GM20431 (cell line): ENCODE measurements at regions not wholly inside any gene's neighbourhood (a gene's known extent, or its start where the extent isn't known, plus 50 kb on each side); places are given as distances from the start of the nearest gene placed in this dataset.
"Not testable (repeated sequence)": the region's sequence is repeated elsewhere in the genome, so short reads cannot be mapped to it uniquely, and the experiment has no call there.

Experiments used
- in situ Hi-C: fragments of 300-500 bp; cut with MseI, MboI; formaldehyde crosslinking; loops from one replicate; pipeline ENCODE4 v1.15.0; 2020; ENCODE audit warnings: low sequenced_read_pairs; ENCODE audit not compliant: unreplicated experiment

DNA sequence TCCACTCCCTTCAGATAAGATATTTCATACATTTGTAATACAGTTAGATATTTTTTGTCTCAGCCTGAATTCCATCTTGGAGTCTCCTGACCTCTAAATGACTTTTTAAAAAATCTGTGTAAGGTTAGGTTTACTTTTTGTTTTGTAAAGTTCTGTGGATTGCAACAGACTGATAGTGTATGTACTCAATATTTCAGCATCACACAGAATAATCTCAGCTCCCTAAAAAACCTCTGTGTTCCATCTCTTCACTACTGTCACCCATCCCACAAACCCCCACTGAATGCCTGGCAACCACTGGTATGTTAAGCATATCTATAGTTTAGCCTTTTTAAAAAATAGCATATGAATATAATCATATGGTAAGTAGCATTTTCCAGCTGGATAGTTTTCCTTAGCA, 951.1 kb upstream of the ADAMTS5 start:
- in situ Hi-C loops, result not testable (repeated sequence)

DNA sequence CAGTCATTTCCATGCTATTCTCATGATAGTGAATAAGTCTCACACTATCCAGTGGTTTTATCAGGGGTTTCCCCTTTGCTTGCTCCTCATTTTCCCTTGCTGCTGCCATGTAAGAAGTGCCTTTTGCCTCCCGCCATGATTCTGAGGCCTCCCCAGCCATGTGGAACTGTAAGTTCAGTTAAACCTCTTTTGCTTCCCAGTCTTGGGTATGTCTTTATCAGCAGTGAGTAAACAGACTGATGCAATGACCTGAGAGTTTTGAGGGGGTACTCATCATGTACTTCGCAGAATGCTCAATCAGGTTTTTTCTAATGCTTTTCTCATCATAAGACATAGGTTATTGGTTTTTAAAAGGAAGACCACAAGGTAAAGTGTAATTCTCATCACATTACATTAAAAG, 949.4 kb upstream of the ADAMTS5 start:
- in situ Hi-C loops, result not testable (repeated sequence)

DNA sequence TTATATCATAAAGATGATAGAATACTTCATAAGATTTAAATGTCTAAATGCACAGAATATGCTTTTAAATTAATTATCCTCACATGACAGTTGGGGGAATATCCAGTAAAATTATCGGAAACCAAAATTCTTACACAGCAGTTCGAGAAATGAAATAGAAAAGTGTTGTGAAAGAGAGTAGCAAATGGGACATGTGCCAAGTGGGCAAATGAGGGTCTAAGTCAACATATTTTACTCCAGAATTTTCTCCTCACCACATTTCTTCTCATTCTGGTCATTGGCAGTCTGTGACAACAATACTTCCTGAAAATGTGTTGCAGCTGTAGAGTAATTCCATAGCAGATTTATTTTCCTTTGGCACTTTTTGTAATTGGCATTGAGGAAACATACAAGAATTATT, 945.2 kb upstream of the ADAMTS5 start:
- in situ Hi-C loops, result not testable (repeated sequence)

DNA sequence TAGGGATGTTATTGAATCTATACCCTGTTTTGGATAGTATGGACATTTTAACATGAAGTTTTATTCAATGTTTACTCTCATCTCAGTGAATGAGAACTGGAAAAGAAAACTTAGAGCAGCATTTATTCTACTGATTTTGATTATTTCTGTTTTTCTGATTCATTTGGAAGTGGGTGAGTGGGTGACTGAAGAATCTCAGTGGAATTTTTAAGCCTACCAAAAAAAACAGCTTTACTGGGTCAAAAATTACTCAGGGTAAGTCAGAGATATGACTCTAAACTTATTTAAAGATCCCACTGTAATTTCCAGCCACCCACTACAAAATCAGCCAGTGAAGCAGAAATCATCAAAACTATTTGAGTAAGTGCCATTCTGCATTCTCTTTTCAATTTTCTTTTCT, 942.6 kb upstream of the ADAMTS5 start:
- in situ Hi-C loops, result not testable (repeated sequence)

DNA sequence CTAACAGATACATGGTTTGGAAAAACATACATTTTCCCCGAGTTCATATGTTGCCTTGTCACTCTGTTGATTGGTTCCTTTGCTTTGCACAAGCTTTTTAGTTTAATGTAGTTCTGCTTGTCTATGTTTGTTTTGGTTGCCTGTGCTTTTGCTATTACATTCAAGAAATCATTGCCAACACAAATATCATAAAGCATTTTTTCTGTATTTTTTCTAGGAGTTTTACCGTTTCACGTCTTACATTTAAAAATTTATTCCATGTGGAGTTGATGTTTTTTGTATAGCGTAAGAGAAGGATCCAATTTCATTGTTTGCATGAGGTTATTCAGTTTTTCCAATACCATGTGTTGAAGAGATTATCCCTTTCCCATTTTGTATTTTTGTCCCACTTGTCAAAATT, 941.9 kb upstream of the ADAMTS5 start:
- in situ Hi-C loops, result not testable (repeated sequence)

DNA sequence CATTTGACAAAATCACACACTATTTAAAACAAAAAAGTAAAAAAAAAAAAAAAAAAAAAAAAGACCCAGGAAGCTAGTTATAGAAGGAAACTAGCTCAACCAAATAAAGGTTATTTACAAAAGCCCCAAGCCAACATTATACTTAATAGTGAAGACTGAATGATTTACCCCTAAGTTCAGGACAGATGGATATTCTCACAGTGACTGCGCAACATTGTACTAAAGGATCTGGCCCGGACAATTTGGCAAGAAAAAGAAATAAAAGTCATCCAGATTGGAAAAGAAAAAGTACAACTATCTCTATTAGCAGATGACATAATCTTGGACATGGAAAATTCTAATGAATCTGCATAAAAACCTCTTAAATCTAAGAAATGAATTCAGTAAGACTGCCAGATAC, 936.0 kb upstream of the ADAMTS5 start:
- in situ Hi-C loops, result not testable (repeated sequence)

DNA sequence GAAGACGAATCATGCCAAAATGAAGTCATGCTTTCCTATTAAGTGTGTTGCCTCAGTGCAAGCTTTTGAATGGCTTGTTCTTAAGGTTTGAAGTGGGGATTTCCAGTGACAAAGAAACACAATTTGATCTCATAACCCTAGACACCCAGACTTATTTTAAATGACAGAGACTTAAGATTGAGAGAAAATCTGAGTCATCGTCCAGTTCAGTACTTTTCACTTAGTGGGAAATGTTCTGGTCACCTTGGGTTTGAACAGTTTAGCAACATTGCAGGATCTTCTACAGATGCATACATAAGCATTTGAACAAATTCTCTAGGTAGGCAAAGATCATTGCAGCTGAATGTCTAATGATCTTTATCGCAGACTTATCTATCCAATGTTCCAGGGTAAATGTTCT, 926.7 kb upstream of the ADAMTS5 start:
- in situ Hi-C loops, result not testable (repeated sequence)

DNA sequence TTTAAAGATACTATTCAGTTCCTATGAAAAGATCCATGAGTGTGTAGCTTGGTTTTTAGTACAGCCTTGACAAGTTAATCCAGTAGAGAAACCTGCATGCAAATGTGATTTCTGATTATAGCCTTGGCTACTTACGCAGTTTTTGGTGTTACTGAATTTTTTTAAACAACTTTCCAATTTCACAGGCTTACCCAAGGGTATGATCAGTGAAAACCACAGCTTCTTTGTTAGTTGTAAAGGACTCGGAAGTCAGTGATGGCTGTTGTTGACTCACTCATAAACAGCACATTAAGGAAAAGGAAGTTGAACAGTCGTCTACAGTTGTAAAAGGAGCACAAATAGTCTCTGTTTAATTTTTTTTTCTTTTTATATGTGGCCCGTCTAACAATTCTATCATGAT, 924.6 kb upstream of the ADAMTS5 start:
- in situ Hi-C loops, result not testable (repeated sequence)

DNA sequence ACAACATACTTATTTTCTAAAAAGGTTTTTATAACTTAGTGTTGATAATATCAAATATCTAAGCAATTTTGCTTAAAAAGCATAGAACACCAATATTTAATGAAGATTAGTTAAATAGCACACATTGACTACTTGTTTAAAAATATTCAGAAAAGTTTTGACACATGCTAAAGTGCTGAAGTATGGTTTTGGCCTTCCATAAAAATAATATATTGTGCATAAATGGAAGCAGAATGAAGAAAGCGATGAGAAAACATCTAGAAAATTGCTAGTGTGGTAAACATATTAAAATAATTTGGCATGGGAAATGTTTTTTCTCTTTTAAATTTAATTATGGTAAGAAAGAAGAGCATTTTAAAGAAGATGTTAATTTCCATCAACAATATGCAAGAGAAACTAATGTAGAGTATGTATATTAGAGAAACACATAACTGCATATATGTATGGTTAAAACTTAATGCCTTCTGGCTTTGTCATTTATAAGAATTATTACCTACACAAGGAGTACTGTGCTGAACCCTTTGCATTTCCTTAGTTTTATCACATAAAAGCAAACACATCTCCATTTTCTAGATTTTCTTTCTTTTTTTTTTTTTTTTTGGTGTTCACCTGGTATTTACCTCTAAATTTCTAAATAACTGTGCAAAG, 921.0 kb upstream of the ADAMTS5 start:
- in situ Hi-C loops, result not testable (repeated sequence)

DNA sequence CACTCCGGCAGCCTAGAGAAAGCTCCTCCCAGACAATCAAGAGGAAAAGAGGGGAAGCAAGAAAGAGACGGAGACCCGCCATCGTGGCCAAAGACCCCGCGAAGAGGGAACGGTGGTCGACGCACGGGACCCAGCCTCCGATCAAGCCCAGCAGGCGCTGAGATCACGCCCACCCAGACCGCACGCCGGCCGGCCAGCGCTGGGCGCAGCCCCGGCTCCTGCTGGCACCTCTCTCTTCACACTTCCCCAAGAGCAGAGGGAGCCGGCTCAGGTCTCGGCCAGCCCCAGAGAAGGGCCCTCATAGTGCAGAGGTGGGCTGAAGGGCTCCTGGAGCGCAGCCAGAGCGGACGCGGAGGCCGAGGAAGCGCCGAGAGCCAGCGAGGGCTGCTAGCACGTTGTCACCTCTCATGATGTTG, 918.4 kb upstream of the ADAMTS5 start:
- in situ Hi-C loops, result no loop called here

DNA sequence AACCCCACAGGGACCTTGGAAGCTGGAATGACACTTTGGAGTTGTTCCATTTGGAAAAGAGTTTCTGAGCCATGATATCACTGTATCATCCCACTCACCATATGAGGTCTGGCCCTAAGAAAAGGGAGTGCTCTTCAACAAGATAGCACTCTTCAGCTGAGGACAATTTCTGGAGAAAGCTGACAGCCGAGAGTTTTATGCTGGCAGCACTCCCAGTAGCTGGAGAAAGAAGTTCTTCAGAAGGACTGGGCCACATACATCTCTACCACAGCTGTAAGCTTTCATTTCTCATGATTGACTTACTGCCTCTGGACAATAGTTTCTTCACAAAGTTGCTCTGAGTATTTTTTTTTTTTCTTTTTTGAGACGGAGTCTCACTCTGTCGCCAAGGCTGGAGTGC, 914.4 kb upstream of the ADAMTS5 start:
- in situ Hi-C loops, result not testable (repeated sequence)

DNA sequence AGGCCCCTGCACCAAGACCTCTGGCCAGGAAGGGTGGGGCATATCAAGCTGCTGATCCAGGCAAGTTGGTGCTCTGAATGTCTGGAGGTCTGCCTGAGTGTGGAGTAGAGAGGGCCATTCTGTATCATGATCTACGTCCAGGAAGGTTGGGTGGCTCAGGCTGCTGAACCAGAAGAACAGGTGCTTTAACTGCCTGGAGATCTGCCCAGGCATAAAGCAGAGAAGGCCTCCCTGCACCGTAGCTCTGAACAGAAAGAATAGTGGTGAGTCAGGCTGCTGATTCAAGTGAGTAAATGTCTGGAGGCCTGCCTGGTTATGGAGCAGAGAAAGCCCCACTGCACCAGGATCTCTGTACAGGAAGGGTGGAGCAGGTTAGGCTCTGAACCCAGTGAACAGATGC, 905.5 kb upstream of the ADAMTS5 start:
- in situ Hi-C loops, result not testable (repeated sequence)

DNA sequence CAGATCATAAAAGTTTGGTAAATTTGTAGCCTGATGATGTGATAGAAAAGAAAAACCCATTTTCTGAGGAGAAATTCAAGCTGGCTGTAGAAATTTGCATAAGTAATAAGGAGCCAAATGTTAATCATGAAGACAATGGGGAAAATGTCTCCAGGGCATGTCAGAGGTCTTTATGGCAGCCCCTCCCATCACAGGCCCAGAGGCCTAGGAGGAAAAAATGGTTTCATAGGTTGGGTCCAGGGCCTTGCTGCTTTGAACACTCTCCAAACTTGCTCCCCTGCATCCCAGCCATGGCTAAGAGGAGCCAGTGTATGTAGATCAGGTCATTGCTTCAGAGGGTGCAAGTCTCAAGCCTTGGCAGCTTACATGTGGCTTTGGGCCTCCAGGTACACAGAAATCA, 903.9 kb upstream of the ADAMTS5 start:
- in situ Hi-C loops, result not testable (repeated sequence)

DNA sequence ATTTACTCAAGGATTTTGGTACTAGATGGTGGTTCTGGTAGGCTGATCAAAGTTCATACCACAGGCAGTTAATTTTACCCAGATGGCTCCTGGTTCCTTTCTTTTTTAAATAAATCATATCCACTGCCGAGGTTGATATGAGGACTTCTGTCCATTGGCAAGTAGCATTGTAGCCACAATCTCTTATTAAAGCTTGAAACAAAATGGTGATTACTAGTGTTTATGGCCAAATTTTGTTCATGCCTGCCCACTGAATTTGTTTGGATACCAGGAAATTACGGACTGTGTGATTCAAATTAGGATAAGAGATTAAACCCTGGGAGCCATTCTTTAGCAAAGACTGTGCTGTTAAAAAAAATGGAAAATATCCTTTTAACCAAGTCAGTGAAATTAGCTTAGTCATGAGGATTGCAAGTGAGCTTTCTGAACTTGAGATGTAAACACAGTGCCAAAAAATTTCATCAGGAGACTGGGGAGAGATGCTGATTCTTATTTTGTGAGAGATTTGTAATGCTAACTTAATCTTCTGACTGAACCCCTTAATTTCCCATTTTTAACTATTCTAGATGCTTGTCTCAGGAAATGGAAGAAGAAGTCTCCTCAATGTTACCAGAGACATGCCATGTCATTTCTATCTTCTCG, 893.5 kb upstream of the ADAMTS5 start:
- in situ Hi-C loops, result not testable (repeated sequence)

DNA sequence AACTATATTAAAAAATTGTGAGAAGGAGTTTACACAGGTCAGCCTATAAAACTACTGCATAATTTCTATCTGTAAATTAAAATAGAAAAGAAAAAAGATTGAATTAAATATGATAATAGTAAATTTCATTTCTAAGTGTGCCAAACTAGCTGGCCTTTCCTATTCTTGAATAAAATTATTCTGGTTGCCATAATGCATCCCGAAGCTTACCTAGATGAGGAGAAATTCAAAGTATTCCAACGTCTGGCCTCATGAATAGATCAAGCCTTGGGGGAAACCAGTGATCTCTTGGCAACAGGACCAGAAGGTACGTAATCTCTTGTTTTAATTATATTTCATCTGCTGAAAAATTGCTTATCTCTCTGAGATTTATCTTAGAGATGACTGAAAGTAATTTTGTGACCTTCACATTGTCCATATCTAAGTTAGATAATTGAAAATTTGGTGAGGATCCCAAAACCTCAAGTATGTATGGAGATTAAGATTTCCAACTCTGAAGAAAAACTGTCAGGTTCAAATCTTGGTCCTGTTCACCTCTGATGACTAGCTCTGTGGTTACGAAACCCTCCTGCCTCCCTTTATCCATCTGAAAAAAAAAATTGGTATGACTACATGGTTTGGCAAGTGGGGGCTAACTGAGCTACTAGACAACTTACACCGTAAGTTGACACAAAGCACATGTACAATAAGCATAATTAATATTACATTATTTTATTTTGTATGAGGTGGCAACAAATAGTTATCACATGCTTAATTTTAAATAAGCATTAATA, 891.4 kb upstream of the ADAMTS5 start:
- in situ Hi-C loops, result not testable (repeated sequence)

DNA sequence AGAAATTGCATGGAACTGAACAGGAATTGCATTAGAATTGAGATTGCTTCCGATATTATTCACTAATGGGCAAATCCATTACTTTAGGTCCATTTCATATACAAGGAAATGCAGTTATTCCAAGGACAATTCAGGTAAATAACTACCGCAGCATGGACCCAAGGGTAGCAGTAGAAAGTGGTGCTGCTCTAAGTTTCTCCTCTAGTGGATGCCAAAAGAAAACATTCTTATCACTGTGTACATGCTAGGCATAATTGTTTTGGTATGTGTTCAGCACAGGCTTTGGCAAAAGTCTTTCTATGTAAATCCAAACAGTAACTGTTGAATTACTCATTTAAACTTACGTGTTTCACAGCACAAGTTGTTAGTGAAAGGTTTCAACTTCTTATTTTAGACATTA, 890.1 kb upstream of the ADAMTS5 start:
- in situ Hi-C loops, result not testable (repeated sequence)

DNA sequence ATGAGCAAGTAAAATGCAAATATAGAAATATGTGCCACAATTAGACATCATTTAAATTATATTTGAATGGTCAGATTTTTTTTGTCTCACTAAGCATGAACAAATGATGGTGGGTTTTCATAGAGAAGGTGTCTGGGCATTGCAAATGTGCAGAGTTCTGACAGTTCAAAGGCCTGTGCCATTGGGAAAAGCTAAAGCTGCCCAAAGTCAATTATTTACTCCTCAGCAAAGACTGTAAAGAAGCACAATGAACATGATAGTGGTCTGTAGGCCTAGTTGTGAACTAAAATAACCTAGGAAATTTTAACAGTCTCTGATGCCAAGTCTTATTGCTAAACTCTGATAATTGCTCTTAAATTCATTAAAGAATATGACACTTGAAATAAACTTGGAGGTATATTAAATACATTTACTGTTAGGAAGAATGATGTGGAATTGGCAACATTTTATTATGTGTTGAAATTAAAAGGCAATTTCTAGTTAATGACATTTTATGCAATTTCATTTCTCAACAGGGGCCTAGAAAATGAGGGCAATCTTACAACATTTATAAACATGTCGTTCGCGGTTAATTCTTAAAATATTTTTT, 874.3 kb upstream of the ADAMTS5 start:
- in situ Hi-C loops, result no loop called here

DNA sequence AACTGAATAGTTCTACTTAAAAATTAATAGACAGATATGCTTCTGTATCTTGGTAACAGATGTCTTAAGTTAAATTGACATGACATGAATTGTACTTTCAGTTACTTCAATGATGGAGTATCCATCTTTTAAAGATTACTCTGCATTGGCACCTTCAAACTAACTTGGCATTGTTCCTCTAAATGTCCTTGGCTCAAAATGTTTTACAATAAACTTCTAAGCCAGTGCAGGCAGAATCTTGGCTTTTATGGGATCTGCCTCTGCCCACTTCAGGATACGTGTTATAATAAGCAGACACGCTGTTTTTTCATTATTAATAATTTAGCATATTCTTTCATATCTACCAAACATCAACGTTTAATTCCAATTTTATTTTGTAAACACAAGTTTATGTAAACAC, 873.4 kb upstream of the ADAMTS5 start:
- in situ Hi-C loops, result no loop called here

DNA sequence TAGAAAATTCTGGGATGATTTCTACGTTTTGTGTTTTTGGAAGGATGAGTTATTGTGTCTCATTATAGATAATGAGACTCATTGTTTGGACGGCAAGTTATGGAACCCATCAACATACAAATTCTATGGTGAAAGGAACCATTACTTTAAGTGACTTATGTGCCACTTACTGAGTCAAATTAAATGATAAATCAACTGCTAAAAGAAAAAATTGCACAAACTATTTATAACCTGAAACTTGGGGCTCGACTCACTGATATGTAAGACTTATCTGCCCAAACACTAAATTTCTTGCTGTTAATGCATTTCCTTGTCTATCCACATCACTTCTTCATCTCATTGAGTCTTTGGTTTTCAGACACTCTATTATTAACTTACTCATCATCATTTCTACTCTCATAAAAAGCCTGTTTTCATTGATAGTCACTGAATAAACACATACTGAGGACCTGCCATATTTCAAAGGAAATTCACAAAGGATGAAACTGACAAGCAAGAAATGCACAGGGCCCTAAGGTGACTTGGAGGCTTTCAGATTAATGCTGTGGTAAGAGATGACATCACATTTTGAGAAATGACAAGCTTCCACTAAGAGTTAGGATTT, 872.7 kb upstream of the ADAMTS5 start:
- in situ Hi-C loops, result no loop called here

DNA sequence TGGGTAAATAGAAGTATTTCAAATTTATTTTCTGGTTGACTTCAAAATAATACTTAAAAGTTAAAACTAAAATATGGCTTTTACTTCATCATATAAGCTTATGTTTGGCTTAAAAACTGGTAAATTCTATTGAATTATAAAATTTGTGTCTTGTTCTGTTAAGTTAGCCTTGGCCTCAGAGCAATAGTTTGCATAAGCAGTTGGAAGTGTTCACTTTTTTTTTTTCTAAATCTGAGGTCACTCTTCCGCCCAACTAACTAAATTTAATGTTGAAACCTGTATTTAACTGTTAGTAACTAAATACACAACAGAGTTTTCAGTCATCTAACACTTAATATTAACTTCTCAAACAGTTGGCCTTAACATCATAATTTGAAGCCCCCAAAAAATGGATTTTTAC, 871.7 kb upstream of the ADAMTS5 start:
- in situ Hi-C loops, result no loop called here

DNA sequence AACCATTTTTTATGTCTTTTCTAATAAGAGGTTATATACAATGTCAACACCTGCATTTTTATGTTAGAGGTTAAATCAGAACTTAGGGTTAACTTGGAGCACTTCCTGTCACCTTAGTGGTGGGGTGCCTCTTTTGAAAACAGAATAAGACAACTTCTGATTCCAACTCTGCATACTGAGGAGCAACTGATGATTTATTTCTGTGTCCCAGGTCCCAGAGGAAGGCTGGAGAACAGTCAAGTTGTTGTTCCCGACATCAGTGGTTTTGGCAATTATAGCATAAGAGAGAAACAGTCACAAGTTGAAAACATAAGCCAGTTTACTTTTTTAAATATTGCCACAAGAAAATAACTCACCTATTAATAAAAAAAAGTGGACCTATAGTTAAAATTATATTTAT, 871.0 kb upstream of the ADAMTS5 start:
- in situ Hi-C loops, result no loop called here
